ENCODE measurements at regions not wholly inside any gene's neighbourhood (a gene's known extent, or its start where the extent isn't known, plus 50 kb on each side); places are given as distances from the start of the nearest gene placed in this dataset.

- no peak for TF ChIP-seq CTCF (IDR thresholded peaks at IDR 0.05)
- H3K36me3 Mint-ChIP-seq (ENCODE audit: low read depth) = no peaks in the 10 kb centered on the region
- no peak for DNase-seq (ENCODE audit: low spot score)
- no peaks in the 10 kb centered on the region for H3K27me3 Mint-ChIP-seq (ENCODE audit: low read depth)
- peaks cover 86% of the 10 kb centered on the region for H3K4me1 Mint-ChIP-seq (ENCODE audit: low read depth)
- H3K27ac Mint-ChIP-seq (ENCODE audit: unreplicated experiment) = peak overlapping the region; percentile 94
- no peak overlapping the region for H3K4me3 Mint-ChIP-seq (ENCODE audit: unreplicated experiment)
- H3K9me3 Mint-ChIP-seq (ENCODE audit: low read depth) = no peaks in the 10 kb centered on the region
Measured at GRCh38 chr2:106976548-106976947, 90.6 kb upstream of the ST6GAL2 start.

- Mint-ChIP-seq H3K27ac (ENCODE audit: unreplicated experiment) (peak overlapping the region; percentile 94), H3K4me1 (ENCODE audit: low read depth) (peaks cover 86% of the 10 kb centered on the region)
- no peak for DNase-seq (ENCODE audit: low spot score)
Measured at GRCh38 chr2:106977717-106978116, 91.8 kb upstream of the ST6GAL2 start.

GRCh38 chr2:106978647-106979046 lies 92.7 kb upstream of the ST6GAL2 start:
- no peak for DNase-seq (ENCODE audit: low spot score)
- no peak for TF ChIP-seq CTCF (IDR thresholded peaks at IDR 0.05)
- peaks cover 4% of the 10 kb centered on the region for H3K9me3 Mint-ChIP-seq (ENCODE audit: low read depth)
- peaks cover 86% of the 10 kb centered on the region for H3K4me1 Mint-ChIP-seq (ENCODE audit: low read depth)
- no peaks in the 10 kb centered on the region for H3K27me3 Mint-ChIP-seq (ENCODE audit: low read depth)
- H3K4me3 Mint-ChIP-seq (ENCODE audit: unreplicated experiment) = no peak overlapping the region
- H3K27ac Mint-ChIP-seq (ENCODE audit: unreplicated experiment) = peak overlapping the region; percentile 94
- H3K36me3 Mint-ChIP-seq (ENCODE audit: low read depth) = no peaks in the 10 kb centered on the region

More at GRCh38 chr2:106977717-106978116, 91.8 kb upstream of the ST6GAL2 start:
- Mint-ChIP-seq H3K9me3 (ENCODE audit: low read depth) (peaks cover 1% of the 10 kb centered on the region), H3K36me3 (ENCODE audit: low read depth) (no peaks in the 10 kb centered on the region), H3K4me3 (ENCODE audit: unreplicated experiment) (no peak overlapping the region), H3K27me3 (ENCODE audit: low read depth) (no peaks in the 10 kb centered on the region)
- no peak for TF ChIP-seq CTCF (IDR thresholded peaks at IDR 0.05)

GRCh38 chr2:106981491-106981890 lies 95.5 kb upstream of the ST6GAL2 start:
- no peak for TF ChIP-seq CTCF (IDR thresholded peaks at IDR 0.05)
- peaks cover 5% of the 10 kb centered on the region for H3K36me3 Mint-ChIP-seq (ENCODE audit: low read depth)
- peak overlapping the region; percentile 13 for H3K27ac Mint-ChIP-seq (ENCODE audit: unreplicated experiment)

GRCh38 chr2:106982350-106982749 lies 96.4 kb upstream of the ST6GAL2 start:
- Mint-ChIP-seq H3K36me3 (ENCODE audit: low read depth) (peaks cover 5% of the 10 kb centered on the region), H3K27me3 (ENCODE audit: low read depth) (no peaks in the 10 kb centered on the region), H3K4me1 (ENCODE audit: low read depth) (peaks cover 73% of the 10 kb centered on the region), H3K27ac (ENCODE audit: unreplicated experiment) (peak overlapping the region; percentile 95), H3K4me3 (ENCODE audit: unreplicated experiment) (no peak overlapping the region), H3K9me3 (ENCODE audit: low read depth) (peaks cover 14% of the 10 kb centered on the region)
- DNase-seq (ENCODE audit: low spot score) = no peak
- TF ChIP-seq CTCF (IDR thresholded peaks at IDR 0.05) = no peak

More at GRCh38 chr2:106981491-106981890, 95.5 kb upstream of the ST6GAL2 start:
- Mint-ChIP-seq H3K27me3 (ENCODE audit: low read depth) (no peaks in the 10 kb centered on the region), H3K4me1 (ENCODE audit: low read depth) (peaks cover 77% of the 10 kb centered on the region), H3K9me3 (ENCODE audit: low read depth) (peaks cover 14% of the 10 kb centered on the region), H3K4me3 (ENCODE audit: unreplicated experiment) (no peak overlapping the region)
- DNase-seq (ENCODE audit: low spot score) = no peak
